K562 (cell line): ENCODE measurements at regions not wholly inside any gene's neighbourhood (a gene's known extent, or its start where the extent isn't known, plus 50 kb on each side); places are given as distances from the start of the nearest gene placed in this dataset.

Source experiments
- ATAC-seq: fragments of 200-7000 bp; cut with Tn5 transposase; 3 replicates; pipeline ENCODE4 v1.9.1; 2020; ENCODE audit warnings: moderate library complexity
- BruUV-seq: library from RNA; stranded (reverse); fragments of 400-500 nt; replicated peaks from 2 replicates; lab custom pipeline; 2021; lab: Mats Ljungman, UMichigan
- CTCF ChIA-PET: fragments of 300-600 bp; formaldehyde crosslinking; extraction: SDS; loops from one replicate; lab custom pipeline; 2021; ENCODE audit warnings: low intra/inter-chr PET ratio; lab: Yijun Ruan, JAX
- POLR2A ChIA-PET: fragments of 300-600, 350-650 bp; sonication (Branson Sonifier 250); formaldehyde crosslinking; extraction: SDS; loops from one replicate; lab custom pipeline; 2021; ENCODE audit warnings: antibody characterized with exemption, inconsistent platforms; lab: Yijun Ruan, JAX
- DNase-seq, 4 experiments: peaks; one replicate each; pipeline versions ENCODE4 v3.0.0 to v3.0.0-alpha.2; 2011 to 2018; ENCODE audit warnings: low spot score in 3 of 4, mixed read lengths in 3 of 4; ENCODE audit errors: extremely low read depth in 1 of 4
- FAIRE-seq: peaks from 2 replicates; lab custom pipeline; 2011; peaks lifted over from hg19 to GRCh38; lab: Jason Lieb, UNC
- H2AFZ ChIP-seq: 2 replicates; pipeline ENCODE4 v1.6.0; 2011; ENCODE audit warnings: low read depth, low read length, control low read depth, inconsistent platforms
- H3K27ac ChIP-seq: fragments of 200-600 bp; 3 replicates; pipeline ENCODE4 v1.8.0; 2011; ENCODE audit warnings: low read depth, mild to moderate bottlenecking, control low read depth, inconsistent platforms, low read length, moderate library complexity, mixed read lengths; ENCODE audit errors: extremely low read depth
- H3K27me3 ChIP-seq, 2 experiments: fragments of 300-600 bp in 1 of 2; 2 replicates in 1 of 2; 3 replicates in 1 of 2; pipeline versions ENCODE4 v1.6.0 to v1.8.0; 2011; ENCODE audit warnings: inconsistent platforms in 2 of 2, low read length in 2 of 2, mild to moderate bottlenecking in 1 of 2, mixed read lengths in 1 of 2, moderate library complexity in 1 of 2; ENCODE audit not compliant: control insufficient read depth in 2 of 2, insufficient read depth in 2 of 2
- H3K36me3 ChIP-seq: fragments of 300-600 bp; 3 replicates; pipeline ENCODE4 v1.8.0; 2011; ENCODE audit warnings: mild to moderate bottlenecking, low read length, inconsistent platforms; ENCODE audit not compliant: control insufficient read depth, insufficient read depth
- H3K4me1 ChIP-seq, 2 experiments: fragments of 200-600 bp in 1 of 2; replicated peaks in 1 of 2; 2 replicates in 1 of 2; 3 replicates in 1 of 2; pipeline versions ENCODE4 v1.5.1 to v1.8.0; 2011; ENCODE audit warnings: inconsistent platforms in 2 of 2, low read length in 2 of 2, mild to moderate bottlenecking in 1 of 2, mixed read lengths in 1 of 2, moderate library complexity in 1 of 2; ENCODE audit not compliant: control insufficient read depth in 2 of 2, insufficient read depth in 2 of 2
- H3K4me2 ChIP-seq: 2 replicates; pipeline ENCODE4 v1.6.1; 2011; ENCODE audit warnings: low read length, control low read depth, inconsistent platforms, mixed read lengths; ENCODE audit not compliant: insufficient read depth
- H3K4me3 ChIP-seq: fragments of 200-600 bp; sonication (generic), shearing (Covaris generic); 2 replicates; pipeline ENCODE4 v1.5.1; 2016; ENCODE audit warnings: control low read depth, inconsistent platforms
- H3K79me2 ChIP-seq: fragments of 200-600 bp; 3 replicates; pipeline ENCODE4 v1.8.0; 2011; ENCODE audit warnings: low read length, inconsistent platforms; ENCODE audit not compliant: control insufficient read depth, insufficient read depth
- H3K9ac ChIP-seq, 2 experiments: 2 replicates each; pipeline versions ENCODE4 v1.6.0 to v1.6.1; 2011; ENCODE audit warnings: low read depth in 2 of 2, low read length in 2 of 2, control low read depth in 1 of 2, inconsistent platforms in 1 of 2, mild to moderate bottlenecking in 1 of 2, mixed read lengths in 1 of 2; ENCODE audit not compliant: insufficient read depth in 1 of 2
- H3K9me1 ChIP-seq: one replicate; pipeline ENCODE4 v1.6.0; 2011; ENCODE audit warnings: inconsistent platforms, mild to moderate bottlenecking, low read length, moderate library complexity; ENCODE audit not compliant: control insufficient read depth, insufficient read depth
- H3K9me3 ChIP-seq: replicated peaks from 2 replicates; pipeline ENCODE4 v1.5.1; 2011; ENCODE audit warnings: low read depth, low read length, inconsistent platforms; ENCODE audit not compliant: control insufficient read depth, insufficient read depth
- H4K20me1 ChIP-seq: replicated peaks from 2 replicates; pipeline ENCODE4 v1.6.1; 2011; ENCODE audit warnings: low read length, inconsistent platforms, mixed read lengths; ENCODE audit not compliant: control insufficient read depth, insufficient read depth
- CCNT2 ChIP-seq: IDR thresholded peaks from 2 replicates; pipeline ENCODE4 v1.6.1; 2011; ENCODE audit warnings: borderline replicate concordance, low read depth, mild to moderate bottlenecking, moderate library complexity, mixed read lengths, low read length; ENCODE audit not compliant: insufficient read length; ENCODE audit errors: extremely low read depth
- FOXA1 ChIP-seq: fragments of 450-650 bp; IDR thresholded peaks from 2 replicates; pipeline ENCODE4 v1.6.1; 2016; ENCODE audit warnings: mild to moderate bottlenecking, borderline replicate concordance
- POLR3A ChIP-seq: IDR thresholded peaks from 2 replicates; pipeline ENCODE4 v1.6.1; 2011; ENCODE audit warnings: borderline replicate concordance, mild to moderate bottlenecking, moderate library complexity; ENCODE audit not compliant: insufficient read length, insufficient read depth; ENCODE audit errors: extremely low read depth
- ZNF253 ChIP-seq: fragments of 250-450 bp; sonication (Bioruptor Pico); conservative IDR thresholded peaks from 2 replicates; pipeline ENCODE4 v1.6.1; 2021; ENCODE audit warnings: mild to moderate bottlenecking
- ZNF3 ChIP-seq: fragments of 250-450 bp; sonication (Bioruptor Pico); IDR thresholded peaks from 2 replicates; pipeline ENCODE4 v1.5.0; 2021; ENCODE audit warnings: mild to moderate bottlenecking, moderate library complexity
- ZNF354B ChIP-seq: fragments of 250-450 bp; sonication (Bioruptor Pico); IDR thresholded peaks from 2 replicates; pipeline ENCODE4 v1.4.0; 2020
- WGBS: fragments of 100-300 bp; shearing (Covaris generic); methylation state at CpG from one replicate; pipeline ENCODE4 v1.1.6; 2016; ENCODE audit warnings: low coverage, mixed read lengths; ENCODE audit not compliant: insufficient coverage; ENCODE audit errors: missing lambda C conversion rate; 5-methylcytosine and 5-hydroxymethylcytosine counted together
- in situ Hi-C: fragments of 300-500 bp; cut with MboI; formaldehyde crosslinking; loops from 4 replicates; pipeline ENCODE4 v1.15.0; 2018; ENCODE audit warnings: inconsistent platforms, mixed read lengths
- intact Hi-C: fragments of 100-400 bp; cut with micrococcal nuclease; formaldehyde crosslinking; loops from 2 replicates; pipeline ENCODE4 v1.14.2; 2022
- TF ChIP-seq, protein P1 (sequence below): sonication (generic); formaldehyde crosslinking; IDR thresholded peaks from 2 replicates; pipeline ENCODE4 v1.8.0; 2023; ENCODE audit warnings: mild to moderate bottlenecking, missing genetic modification reagents
- TF ChIP-seq, protein P2 (sequence below): fragments of 250-450 bp; sonication (Bioruptor Pico); IDR thresholded peaks from 2 replicates; pipeline ENCODE4 v1.4.0; 2020; ENCODE audit warnings: mild to moderate bottlenecking, moderate library complexity
- TF ChIP-seq, protein P3 (sequence below): sonication (generic); formaldehyde crosslinking; IDR thresholded peaks from 2 replicates; pipeline ENCODE4 v1.8.0; 2022; ENCODE audit warnings: missing genetic modification reagents, mild to moderate bottlenecking, moderate library complexity, borderline replicate concordance

DNA sequence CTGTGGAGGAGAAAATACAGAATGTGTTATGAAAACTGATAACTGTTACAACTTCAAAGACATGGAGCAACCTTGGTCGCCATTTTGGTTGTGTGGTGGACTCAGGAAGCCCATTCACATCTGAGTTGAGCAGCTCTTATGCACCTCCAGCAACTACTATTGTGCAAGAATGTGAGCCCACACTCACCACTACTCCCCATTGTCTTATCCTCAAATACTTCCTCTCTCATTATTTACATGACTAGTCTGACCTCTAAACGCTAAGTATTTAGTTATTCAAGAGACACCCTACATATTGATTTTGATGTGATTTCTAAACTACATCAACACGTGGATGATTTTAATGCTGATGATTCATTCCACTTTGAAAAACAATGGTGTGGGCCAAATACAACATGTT lies 516.6 kb upstream of the CLINT1 start:
- Histone ChIP-seq H2AFZ (no peak overlapping the region), H3K27ac (no peak overlapping the region), H3K79me2 (no peaks in the 10 kb centered on the region), H3K4me1 (no peaks in the 10 kb centered on the region), H3K9me3 (no peaks in the 10 kb centered on the region), H3K9ac (no peak overlapping the region), H3K9me1 (no peaks in the 10 kb centered on the region), H4K20me1 (no peaks in the 10 kb centered on the region), H3K4me2 (no peak overlapping the region), H3K4me3 (no peak overlapping the region), H3K36me3 (no peaks in the 10 kb centered on the region), H3K27me3 (no peaks in the 10 kb centered on the region)
- POLR2A ChIA-PET = no interaction called here
- 0% methylated on average over 3 of the region's 3 CpGs for WGBS
- in situ Hi-C loops (no loop called here), intact Hi-C loops (no loop called here)
- BruUV-seq = no TSS peak
- CTCF ChIA-PET = no interaction called here
- FAIRE-seq (no peak), DNase-seq (no peak), ATAC-seq (no peak)
- TF ChIP-seq ZNF354B (CRISPR knock-in tag) (no peak), ZNF253 (CRISPR knock-in tag) (no peak), ZNF3 (no peak), FOXA1 (no peak)

DNA sequence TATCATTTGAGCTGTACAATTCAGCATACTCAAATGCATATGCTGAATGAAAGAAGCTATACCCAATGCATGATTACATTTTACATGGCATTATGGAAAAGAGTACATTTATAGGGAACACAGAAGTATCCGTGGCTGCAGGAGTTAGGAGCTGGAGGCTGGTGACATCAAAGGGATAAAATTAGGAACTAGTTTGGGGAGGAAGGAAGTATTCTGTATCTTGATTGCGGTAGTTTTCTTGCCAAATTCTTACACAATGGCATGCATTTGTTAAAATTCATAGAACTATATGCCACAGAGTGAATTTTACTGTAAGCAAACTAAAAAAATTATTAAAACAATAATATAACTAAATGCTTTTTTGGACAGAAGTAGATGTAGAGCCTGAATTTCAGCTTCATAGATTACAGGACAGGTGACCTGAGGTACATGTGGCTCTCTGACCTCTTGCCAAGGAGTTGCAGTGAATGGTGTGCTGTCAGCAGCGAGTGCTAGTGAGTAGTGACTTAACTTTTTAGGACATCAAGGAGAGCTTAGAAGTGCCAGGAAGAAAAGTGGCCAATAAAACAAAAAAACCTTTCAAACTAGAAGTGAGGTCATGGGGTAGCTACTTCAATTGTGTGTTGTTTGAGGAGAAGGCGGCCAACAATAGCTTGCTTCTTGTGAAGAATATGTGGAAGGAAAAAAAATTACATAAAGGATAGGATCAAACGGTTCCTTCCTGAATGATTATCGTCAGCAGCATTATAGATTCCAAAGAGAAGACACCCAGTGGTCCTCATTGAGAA lies 514.9 kb upstream of the CLINT1 start:
- ChIA-PET CTCF (no interaction called here), POLR2A (no interaction called here)
- ATAC-seq = no peak
- H3K27me3 ChIP-seq = no peaks in the 10 kb centered on the region
- BruUV-seq = no TSS peak
- H3K4me1 ChIP-seq = no peaks in the 10 kb centered on the region
- no peaks in the 10 kb centered on the region for H3K79me2 ChIP-seq
- H2AFZ ChIP-seq = no peak overlapping the region
- no peak overlapping the region for H3K9ac ChIP-seq
- H3K9me3 ChIP-seq = no peaks in the 10 kb centered on the region
- H3K4me2 ChIP-seq = no peak overlapping the region
- H3K4me3 ChIP-seq = no peak overlapping the region
- H3K36me3 ChIP-seq = no peaks in the 10 kb centered on the region
- no peaks in the 10 kb centered on the region for H4K20me1 ChIP-seq
- in situ Hi-C loops = no loop called here
- WGBS = 1% methylated on average over 6 of the region's 6 CpGs
- no peaks in the 10 kb centered on the region for H3K9me1 ChIP-seq
- intact Hi-C loops = no loop called here
- TF ChIP-seq CCNT2 (no peak), POLR3A (no peak)
- TF ChIP-seq, protein P1, sequence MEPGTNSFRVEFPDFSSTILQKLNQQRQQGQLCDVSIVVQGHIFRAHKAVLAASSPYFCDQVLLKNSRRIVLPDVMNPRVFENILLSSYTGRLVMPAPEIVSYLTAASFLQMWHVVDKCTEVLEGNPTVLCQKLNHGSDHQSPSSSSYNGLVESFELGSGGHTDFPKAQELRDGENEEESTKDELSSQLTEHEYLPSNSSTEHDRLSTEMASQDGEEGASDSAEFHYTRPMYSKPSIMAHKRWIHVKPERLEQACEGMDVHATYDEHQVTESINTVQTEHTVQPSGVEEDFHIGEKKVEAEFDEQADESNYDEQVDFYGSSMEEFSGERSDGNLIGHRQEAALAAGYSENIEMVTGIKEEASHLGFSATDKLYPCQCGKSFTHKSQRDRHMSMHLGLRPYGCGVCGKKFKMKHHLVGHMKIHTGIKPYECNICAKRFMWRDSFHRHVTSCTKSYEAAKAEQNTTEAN (CRISPR knock-in tag) = no peak
- TF ChIP-seq, protein P2, sequence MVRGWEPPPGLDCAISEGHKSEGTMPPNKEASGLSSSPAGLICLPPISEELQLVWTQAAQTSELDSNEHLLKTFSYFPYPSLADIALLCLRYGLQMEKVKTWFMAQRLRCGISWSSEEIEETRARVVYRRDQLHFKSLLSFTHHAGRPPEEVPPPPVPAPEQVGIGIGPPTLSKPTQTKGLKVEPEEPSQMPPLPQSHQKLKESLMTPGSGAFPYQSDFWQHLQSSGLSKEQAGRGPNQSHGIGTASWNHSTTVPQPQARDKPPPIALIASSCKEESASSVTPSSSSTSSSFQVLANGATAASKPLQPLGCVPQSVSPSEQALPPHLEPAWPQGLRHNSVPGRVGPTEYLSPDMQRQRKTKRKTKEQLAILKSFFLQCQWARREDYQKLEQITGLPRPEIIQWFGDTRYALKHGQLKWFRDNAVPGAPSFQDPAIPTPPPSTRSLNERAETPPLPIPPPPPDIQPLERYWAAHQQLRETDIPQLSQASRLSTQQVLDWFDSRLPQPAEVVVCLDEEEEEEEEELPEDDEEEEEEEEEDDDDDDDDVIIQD (CRISPR knock-in tag) = no peak
- TF ChIP-seq, protein P3, sequence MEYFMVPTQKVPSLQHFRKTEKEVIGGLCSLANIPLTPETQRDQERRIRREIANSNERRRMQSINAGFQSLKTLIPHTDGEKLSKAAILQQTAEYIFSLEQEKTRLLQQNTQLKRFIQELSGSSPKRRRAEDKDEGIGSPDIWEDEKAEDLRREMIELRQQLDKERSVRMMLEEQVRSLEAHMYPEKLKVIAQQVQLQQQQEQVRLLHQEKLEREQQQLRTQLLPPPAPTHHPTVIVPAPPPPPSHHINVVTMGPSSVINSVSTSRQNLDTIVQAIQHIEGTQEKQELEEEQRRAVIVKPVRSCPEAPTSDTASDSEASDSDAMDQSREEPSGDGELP = no peak
- TF ChIP-seq, all 486 proteins: peak for 0
- FAIRE-seq (no peak), DNase-seq (no peak)
- no peak overlapping the region for H3K27ac ChIP-seq
